Mesendoderm (in vitro differentiated cells): ENCODE measurements at regions not wholly inside any gene's neighbourhood (a gene's known extent, or its start where the extent isn't known, plus 50 kb on each side); places are given as distances from the start of the nearest gene placed in this dataset.
A peak's percentile ranks its signal among the peaks of the same experiment; 100 is the strongest.

Source experiments
- DNase-seq: peaks from one replicate; pipeline ENCODE4 v3.0.0; 2013
- H2AK5ac ChIP-seq: 2 replicates; pipeline ENCODE4 v1.6.1; 2013; ENCODE audit warnings: low read length, inconsistent platforms
- H2BK120ac ChIP-seq: 2 replicates; pipeline ENCODE4 v1.6.1; 2013; ENCODE audit warnings: low read depth, mild to moderate bottlenecking, low read length, moderate library complexity, mixed read lengths
- H2BK15ac ChIP-seq: replicated peaks from 2 replicates; pipeline ENCODE4 v1.6.1; 2013; ENCODE audit warnings: low read depth, mild to moderate bottlenecking, moderate library complexity
- H2BK5ac ChIP-seq: 2 replicates; pipeline ENCODE4 v1.6.1; 2013; ENCODE audit warnings: low read length, inconsistent platforms
- H3K18ac ChIP-seq: 2 replicates; pipeline ENCODE4 v1.6.1; 2013; ENCODE audit warnings: mild to moderate bottlenecking, low read length, mixed read lengths
- H3K23ac ChIP-seq: one replicate; pipeline ENCODE4 v1.6.1; 2013; ENCODE audit warnings: low read length
- H3K27ac ChIP-seq: 2 replicates; pipeline ENCODE4 v1.5.1; 2013; ENCODE audit warnings: low read depth, mild to moderate bottlenecking, inconsistent platforms, low read length, moderate library complexity
- H3K27me3 ChIP-seq: 2 replicates; pipeline ENCODE4 v1.6.1; 2013; ENCODE audit warnings: low read length, control low read depth, mild to moderate bottlenecking, inconsistent platforms; ENCODE audit not compliant: insufficient read depth, poor library complexity
- H3K36me3 ChIP-seq: 2 replicates; pipeline ENCODE4 v1.6.1; 2013; ENCODE audit warnings: low read length, inconsistent platforms; ENCODE audit not compliant: control insufficient read depth, insufficient read depth
- H3K4ac ChIP-seq: one replicate; pipeline ENCODE4 v1.6.1; 2013; ENCODE audit warnings: low read depth, mild to moderate bottlenecking, low read length, moderate library complexity
- H3K4me1 ChIP-seq: 2 replicates; pipeline ENCODE4 v1.6.1; 2013; ENCODE audit warnings: low read depth, low read length, inconsistent platforms; ENCODE audit not compliant: control insufficient read depth
- H3K4me2 ChIP-seq: 2 replicates; pipeline ENCODE4 v1.6.1; 2013; ENCODE audit warnings: low read length
- H3K4me3 ChIP-seq: 2 replicates; pipeline ENCODE4 v1.5.1; 2013; ENCODE audit warnings: mild to moderate bottlenecking, low read length
- H3K56ac ChIP-seq: one replicate; pipeline ENCODE4 v1.6.1; 2013; ENCODE audit warnings: low read length
- H3K79me1 ChIP-seq: 2 replicates; pipeline ENCODE4 v1.6.1; 2013; ENCODE audit warnings: low read length, inconsistent platforms
- H3K79me2 ChIP-seq: 2 replicates; pipeline ENCODE4 v1.6.1; 2013; ENCODE audit warnings: mild to moderate bottlenecking, low read length; ENCODE audit not compliant: control insufficient read depth, insufficient read depth
- H3K9ac ChIP-seq: 2 replicates; pipeline ENCODE4 v1.6.1; 2013; ENCODE audit warnings: low read length, inconsistent platforms
- H4K5ac ChIP-seq: one replicate; pipeline ENCODE4 v1.6.1; 2013; ENCODE audit warnings: low read length
- H4K8ac ChIP-seq: one replicate; pipeline ENCODE4 v1.6.1; 2013; ENCODE audit warnings: low read depth, mild to moderate bottlenecking, control low read depth, low read length, moderate library complexity
- WGBS: extraction: QIAGEN DNeasy Blood & Tissue Kit; methylation state at CpG from one replicate; pipeline ENCODE4 v1.1.7; 2013; ENCODE audit warnings: low lambda C conversion rate, missing lambda C conversion rate; ENCODE audit not compliant: insufficient coverage; ENCODE audit errors: extremely low coverage; 5-methylcytosine and 5-hydroxymethylcytosine counted together

DNA sequence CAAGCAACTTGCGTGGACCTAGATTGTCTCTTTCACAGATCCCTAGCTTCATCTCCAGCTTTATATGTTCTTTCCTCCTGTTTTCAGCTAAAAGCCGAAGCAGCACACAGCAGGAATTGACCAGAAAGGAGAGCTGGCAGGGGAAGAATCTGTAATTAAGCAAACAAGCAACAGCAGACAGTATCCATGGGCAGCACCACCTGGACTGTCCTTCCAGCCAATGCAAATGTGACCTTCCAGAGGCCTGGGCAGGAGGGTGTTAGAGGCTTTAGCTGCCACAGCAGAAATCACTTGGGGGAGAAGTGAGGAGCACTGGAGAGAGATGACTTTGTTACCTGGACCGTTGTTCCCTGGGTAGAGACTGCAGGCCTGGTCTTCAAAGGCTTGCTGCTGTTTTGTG lies 427.6 kb upstream of the GOT2 start:
- Histone ChIP-seq H3K4ac (no peak overlapping the region), H3K18ac (no peak overlapping the region), H2BK120ac (no peak overlapping the region), H3K4me1 (no peaks in the 10 kb centered on the region), H3K27ac (no peak overlapping the region), H3K27me3 (no peaks in the 10 kb centered on the region), H4K8ac (no peak overlapping the region), H3K4me3 (no peak overlapping the region), H2BK15ac (no peak overlapping the region), H3K9ac (no peak overlapping the region), H3K23ac (no peak overlapping the region), H3K36me3 (no peaks in the 10 kb centered on the region), H2BK5ac (no peak overlapping the region), H2AK5ac (no peak overlapping the region), H3K4me2 (no peak overlapping the region), H3K56ac (no peak overlapping the region), H4K5ac (no peak overlapping the region), H3K79me2 (no peaks in the 10 kb centered on the region), H3K79me1 (no peaks in the 10 kb centered on the region)
- DNase-seq, result no peak
- no CpG with 5 or more reads among the region's 3 CpGs for WGBS

DNA sequence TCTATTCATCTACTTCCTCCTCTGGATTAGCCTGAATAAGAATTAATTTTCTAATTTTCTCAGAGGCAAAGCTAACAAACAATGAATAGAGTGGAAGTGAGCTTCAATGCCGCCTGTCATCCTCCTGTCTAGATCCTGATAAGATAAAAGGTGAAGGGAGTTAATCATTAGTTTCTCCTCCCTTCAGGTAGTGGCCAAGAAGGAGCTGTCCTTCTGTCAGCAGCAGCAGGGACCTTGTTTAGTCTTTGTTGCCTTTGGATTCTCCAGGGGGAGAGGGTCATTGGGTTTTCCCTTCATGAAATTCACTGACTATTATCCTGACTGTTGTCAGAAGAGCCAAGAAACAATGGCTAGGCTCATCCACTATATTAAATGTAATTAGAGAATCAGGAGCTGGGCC lies 420.2 kb upstream of the GOT2 start:
- no peaks in the 10 kb centered on the region for H3K79me2 ChIP-seq
- H3K4me3 ChIP-seq, result no peak overlapping the region
- H3K79me1 ChIP-seq, result no peaks in the 10 kb centered on the region
- H3K4me2 ChIP-seq, result no peak overlapping the region
- H2AK5ac ChIP-seq, result no peak overlapping the region
- no peak overlapping the region for H3K4ac ChIP-seq
- no peaks in the 10 kb centered on the region for H3K27me3 ChIP-seq
- WGBS, result no CpG with 5 or more reads among the region's 1 CpG
- no peak overlapping the region for H3K56ac ChIP-seq
- H3K27ac ChIP-seq, result no peak overlapping the region
- no peak overlapping the region for H3K23ac ChIP-seq
- no peak overlapping the region for H3K9ac ChIP-seq
- H3K18ac ChIP-seq, result no peak overlapping the region
- no peak overlapping the region for H2BK120ac ChIP-seq
- H2BK15ac ChIP-seq, result no peak overlapping the region
- no peaks in the 10 kb centered on the region for H3K36me3 ChIP-seq
- no peak overlapping the region for H4K5ac ChIP-seq
- no peak overlapping the region for H4K8ac ChIP-seq
- H3K4me1 ChIP-seq, result peaks cover 5% of the 10 kb centered on the region
- DNase-seq, result peak; percentile 69
- no peak overlapping the region for H2BK5ac ChIP-seq

DNA sequence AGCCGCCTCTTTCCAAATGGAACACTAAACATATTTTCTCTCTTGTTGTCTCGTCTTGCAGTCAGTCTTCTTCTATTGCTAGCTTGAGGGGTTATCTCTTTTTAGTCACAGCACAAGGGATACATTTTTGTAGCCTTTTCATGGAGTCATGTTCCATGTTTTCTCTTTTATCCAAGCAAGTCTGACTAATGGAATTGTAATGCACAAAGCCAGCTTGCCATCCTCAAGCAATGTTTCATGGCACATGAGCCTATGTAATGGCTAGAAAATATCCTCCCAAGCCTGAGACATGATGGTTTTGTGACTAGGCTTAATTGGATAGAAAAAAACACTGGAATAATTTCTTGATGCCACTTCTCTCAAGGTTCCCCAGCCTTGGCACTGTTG lies 414.6 kb upstream of the GOT2 start:
- Histone ChIP-seq H3K18ac (no peak overlapping the region), H2BK15ac (no peak overlapping the region), H3K79me1 (no peaks in the 10 kb centered on the region), H3K79me2 (no peaks in the 10 kb centered on the region), H3K4me1 (peaks cover 2% of the 10 kb centered on the region), H3K4me2 (no peak overlapping the region), H3K56ac (no peak overlapping the region), H4K5ac (no peak overlapping the region), H3K4ac (no peak overlapping the region), H3K27me3 (no peaks in the 10 kb centered on the region), H4K8ac (no peak overlapping the region), H3K36me3 (no peaks in the 10 kb centered on the region), H2AK5ac (no peak overlapping the region), H3K23ac (no peak overlapping the region), H3K4me3 (no peak overlapping the region), H3K27ac (no peak overlapping the region), H2BK120ac (no peak overlapping the region), H3K9ac (no peak overlapping the region), H2BK5ac (no peak overlapping the region)
- no CpG with 5 or more reads among the region's 2 CpGs for WGBS
- no peak for DNase-seq

DNA sequence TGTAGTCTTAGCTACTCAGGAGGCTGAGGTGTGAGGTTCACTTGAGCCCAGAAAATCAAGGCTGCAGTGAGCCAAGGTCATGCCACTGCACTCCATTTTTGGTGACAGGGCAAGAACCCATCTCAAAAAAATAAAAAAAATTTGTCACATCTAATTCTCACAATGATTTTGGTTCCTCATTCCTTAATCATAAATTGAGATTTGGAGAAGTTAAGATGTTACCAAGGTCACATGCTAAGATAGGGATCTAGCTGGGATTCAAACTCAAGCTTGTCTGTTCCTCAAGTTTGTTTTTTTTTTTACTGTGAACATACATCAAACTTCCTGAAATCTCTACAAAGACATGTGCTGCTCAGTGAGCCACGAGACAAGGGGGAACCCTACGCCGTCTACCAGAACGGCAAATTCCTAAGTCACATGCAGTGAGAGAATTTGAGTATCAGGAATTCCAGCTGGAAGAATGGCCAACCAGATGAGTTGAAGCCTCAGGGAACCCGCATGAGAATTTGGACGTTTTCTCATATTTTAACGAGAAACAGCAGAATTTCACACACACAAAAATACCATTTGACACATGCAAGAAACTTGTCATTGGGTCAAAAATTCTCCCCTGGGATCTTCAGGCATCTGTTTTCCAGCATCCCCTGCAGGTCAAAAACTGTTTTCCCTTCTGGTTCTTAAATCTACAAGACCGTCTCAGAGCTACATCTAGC lies 414.1 kb upstream of the GOT2 start:
- Histone ChIP-seq H2AK5ac (no peak overlapping the region), H3K79me1 (no peaks in the 10 kb centered on the region), H2BK15ac (no peak overlapping the region), H3K27me3 (no peaks in the 10 kb centered on the region), H3K4ac (no peak overlapping the region), H2BK120ac (no peak overlapping the region), H4K8ac (no peak overlapping the region), H4K5ac (no peak overlapping the region), H3K79me2 (no peaks in the 10 kb centered on the region), H3K4me1 (peaks cover 2% of the 10 kb centered on the region), H3K4me3 (no peak overlapping the region), H3K27ac (no peak overlapping the region), H3K56ac (no peak overlapping the region), H2BK5ac (no peak overlapping the region), H3K9ac (no peak overlapping the region), H3K23ac (no peak overlapping the region), H3K4me2 (no peak overlapping the region), H3K36me3 (no peaks in the 10 kb centered on the region), H3K18ac (no peak overlapping the region)
- WGBS, result no CpG with 5 or more reads among the region's 8 CpGs
- DNase-seq, result no peak

DNA sequence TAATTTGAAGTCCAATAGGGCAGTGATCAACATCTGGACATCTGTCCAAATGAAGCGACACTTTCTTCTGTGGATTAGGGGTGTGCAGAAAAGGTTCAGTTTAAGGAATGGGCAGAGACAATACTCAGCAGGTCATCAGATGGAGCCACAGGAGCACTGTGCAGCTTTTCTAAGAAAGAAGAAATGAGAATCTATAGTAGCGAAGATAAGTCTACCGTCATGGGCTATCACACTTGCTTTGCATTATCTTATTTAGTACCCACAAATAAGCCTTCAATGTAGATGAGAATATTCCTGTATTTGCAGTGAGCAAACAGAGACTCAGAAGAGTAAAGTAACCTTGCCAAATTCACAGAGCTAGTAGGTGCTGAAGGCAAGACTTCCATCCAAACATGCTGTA lies 412.0 kb upstream of the GOT2 start:
- no peak overlapping the region for H4K8ac ChIP-seq
- no CpG with 5 or more reads among the region's 3 CpGs for WGBS

DNA sequence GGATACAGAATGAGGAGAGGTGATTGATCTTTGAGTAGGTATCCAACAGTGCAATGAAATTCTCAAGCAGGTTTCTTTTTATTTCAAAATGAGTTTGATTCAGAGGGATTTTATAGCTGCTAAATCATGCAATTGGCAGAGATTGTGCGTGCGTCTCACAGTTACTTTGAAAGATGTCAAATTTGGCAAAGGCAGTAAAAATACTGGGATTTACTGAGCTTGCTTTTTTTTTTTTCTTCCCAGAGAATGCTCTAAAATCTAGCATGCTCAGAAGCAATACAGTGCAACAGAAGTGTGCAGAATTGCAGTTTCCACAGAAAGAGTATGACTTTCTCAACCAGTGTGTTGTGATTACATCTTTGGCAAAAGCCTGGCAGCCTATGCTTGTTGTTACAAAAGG lies 410.7 kb upstream of the GOT2 start:
- H2BK15ac ChIP-seq, result no peak overlapping the region
- no peak overlapping the region for H3K4me2 ChIP-seq
- H4K5ac ChIP-seq, result no peak overlapping the region
- H3K4me3 ChIP-seq, result no peak overlapping the region
- H3K4ac ChIP-seq, result no peak overlapping the region
- no peak overlapping the region for H3K27ac ChIP-seq
- no CpG with 5 or more reads among the region's 2 CpGs for WGBS
- no peaks in the 10 kb centered on the region for H3K36me3 ChIP-seq
- no peak overlapping the region for H2BK120ac ChIP-seq
- no peak overlapping the region for H2BK5ac ChIP-seq
- H3K56ac ChIP-seq, result no peak overlapping the region
- no peaks in the 10 kb centered on the region for H3K79me1 ChIP-seq
- no peak overlapping the region for H3K18ac ChIP-seq
- DNase-seq, result no peak
- H3K27me3 ChIP-seq, result no peaks in the 10 kb centered on the region
- H3K79me2 ChIP-seq, result no peaks in the 10 kb centered on the region
- no peak overlapping the region for H3K23ac ChIP-seq
- no peak overlapping the region for H3K9ac ChIP-seq
- H4K8ac ChIP-seq, result no peak overlapping the region
- no peak overlapping the region for H2AK5ac ChIP-seq
- H3K4me1 ChIP-seq, result no peaks in the 10 kb centered on the region

More for the DNA sequence above, 412.0 kb upstream of the GOT2 start:
- no peaks in the 10 kb centered on the region for H3K27me3 ChIP-seq
- no peak overlapping the region for H3K4me3 ChIP-seq
- no peaks in the 10 kb centered on the region for H3K79me2 ChIP-seq
- H2BK5ac ChIP-seq, result no peak overlapping the region
- no peak overlapping the region for H3K27ac ChIP-seq
- no peak overlapping the region for H3K23ac ChIP-seq
- no peaks in the 10 kb centered on the region for H3K4me1 ChIP-seq
- no peak overlapping the region for H3K18ac ChIP-seq
- H3K56ac ChIP-seq, result no peak overlapping the region
- no peak overlapping the region for H3K4ac ChIP-seq
- no peak overlapping the region for H2BK120ac ChIP-seq
- H2AK5ac ChIP-seq, result no peak overlapping the region
- H3K4me2 ChIP-seq, result no peak overlapping the region
- no peak overlapping the region for H2BK15ac ChIP-seq
- H3K79me1 ChIP-seq, result no peaks in the 10 kb centered on the region
- H3K36me3 ChIP-seq, result no peaks in the 10 kb centered on the region
- no peak overlapping the region for H3K9ac ChIP-seq
- no peak overlapping the region for H4K5ac ChIP-seq
- no peak for DNase-seq
